Lung microvascular endothelial cell (primary cell): ENCODE measurements at regions not wholly inside any gene's neighbourhood (a gene's known extent, or its start where the extent isn't known, plus 50 kb on each side); places are given as distances from the start of the nearest gene placed in this dataset.
"Not testable (repeated sequence)": the region's sequence is repeated elsewhere in the genome, so short reads cannot be mapped to it uniquely, and the experiment has no call there.

Source experiments
- DNase-seq, 2 donors: peaks; one replicate each; pipeline versions ENCODE4 v3.0.0 to v3.0.0-alpha.2; 2010; ENCODE audit warnings: low read depth in 2 of 2

- peak; percentile 53 to 57 for DNase-seq
Measured at GRCh38 chr14:21852061-21852664, 178.5 kb upstream of the OR4E1 start.

GRCh38 chr14:21846902-21847301 is 173.3 kb upstream of the OR4E1 start:
- not testable (repeated sequence) for DNase-seq

- peak; percentile 9 to 17 for DNase-seq
Measured at GRCh38 chr14:21846227-21846885, 172.7 kb upstream of the OR4E1 start.

GRCh38 chr14:21840765-21841164 is 167.1 kb upstream of the OR4E1 start:
- peak in 1 of 2 donors; percentile 14 for DNase-seq

GRCh38 chr14:21833836-21834235 is 160.2 kb upstream of the OR4E1 start:
- no peak for DNase-seq

- no peak for DNase-seq
Measured at GRCh38 chr14:21825845-21826244, 152.2 kb upstream of the OR4E1 start.

- peak; percentile 37 to 39 for DNase-seq
Measured at GRCh38 chr14:21825149-21825743, 151.6 kb upstream of the OR4E1 start.

- DNase-seq, result no peak
Measured at GRCh38 chr14:21822109-21822508, 148.5 kb upstream of the OR4E1 start.

GRCh38 chr14:21820631-21821030 is 147.0 kb upstream of the OR4E1 start:
- DNase-seq, result no peak

- DNase-seq, result peak; percentile 5 to 61
Measured at GRCh38 chr14:21819891-21820290, 146.3 kb upstream of the OR4E1 start.

- not testable (repeated sequence) for DNase-seq
Measured at GRCh38 chr14:21817010-21817409, 143.4 kb upstream of the OR4E1 start.

- no peak for DNase-seq
Measured at GRCh38 chr14:21807975-21808374, 134.4 kb upstream of the OR4E1 start.

- DNase-seq, result no peak
Measured at GRCh38 chr14:21804981-21805380, 131.4 kb upstream of the OR4E1 start.

- DNase-seq, result no peak
Measured at GRCh38 chr14:21802441-21802840, 128.8 kb upstream of the OR4E1 start.

- DNase-seq, result peak in 1 of 2 donors; percentile 22
Measured at GRCh38 chr14:21796916-21797315, 123.3 kb upstream of the OR4E1 start.

- DNase-seq, result no peak
Measured at GRCh38 chr14:21795456-21795855, 121.8 kb upstream of the OR4E1 start.

- no peak for DNase-seq
Measured at GRCh38 chr14:21791749-21792148, 118.1 kb upstream of the OR4E1 start.

GRCh38 chr14:21788687-21789086 is 115.1 kb upstream of the OR4E1 start:
- not testable (repeated sequence) for DNase-seq

- DNase-seq, result not testable (repeated sequence)
Measured at GRCh38 chr14:21787242-21787641, 113.6 kb upstream of the OR4E1 start.

GRCh38 chr14:21781543-21781942 is 107.9 kb upstream of the OR4E1 start:
- DNase-seq, result no peak

- DNase-seq, result no peak
Measured at GRCh38 chr14:21780429-21781084, 106.9 kb upstream of the OR4E1 start.

- DNase-seq, result no peak
Measured at GRCh38 chr14:21771671-21772070, 98.1 kb upstream of the OR4E1 start.
